ENCODE measurements at regions not wholly inside any gene's neighbourhood (a gene's known extent, or its start where the extent isn't known, plus 50 kb on each side); places are given as distances from the start of the nearest gene placed in this dataset.

DNA sequence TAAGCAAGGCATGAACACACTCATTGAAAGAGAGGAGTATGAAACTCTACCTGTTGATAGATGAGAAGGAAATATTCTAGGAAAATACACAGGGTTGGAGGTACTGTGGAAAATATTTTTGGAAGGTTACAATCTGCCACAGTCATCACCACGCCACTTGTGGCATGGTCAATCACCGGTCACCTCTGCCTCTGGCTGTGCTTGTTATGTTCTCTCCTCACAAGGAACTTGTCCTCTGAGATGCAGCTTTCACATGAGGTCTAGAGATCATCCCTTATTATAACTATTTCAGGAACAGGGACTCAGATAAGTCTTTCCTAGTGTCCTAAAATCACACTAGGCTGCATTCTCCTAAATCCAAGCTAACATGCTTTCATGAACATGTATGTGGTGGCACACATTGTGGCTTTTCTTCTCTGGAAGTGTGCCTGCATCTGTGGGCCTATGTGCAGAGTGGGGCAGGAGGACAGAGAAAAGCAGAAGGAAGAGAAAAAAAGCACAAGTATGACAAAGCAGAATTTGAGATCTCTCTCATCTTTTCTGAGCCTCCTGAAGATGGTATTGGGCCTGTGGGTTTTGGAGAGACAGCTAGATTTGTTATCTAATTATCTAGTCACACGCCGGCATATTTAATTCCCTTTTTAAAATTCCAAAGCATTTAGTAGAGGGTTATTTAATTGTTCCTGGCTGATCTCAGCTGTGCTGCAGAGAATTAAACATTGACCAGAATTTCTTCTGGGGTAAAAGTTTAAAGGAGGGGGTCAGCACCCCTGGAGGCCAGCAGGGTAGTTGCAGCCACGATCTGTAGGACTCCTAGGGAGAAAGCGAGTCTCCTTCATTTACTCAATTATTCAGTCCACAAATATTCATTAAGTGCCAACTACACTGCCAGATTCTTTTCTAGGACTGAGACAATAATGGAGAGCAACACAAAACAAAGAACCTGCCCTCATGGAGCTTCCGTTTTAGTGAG is 294.6 kb downstream of the RDH14 start:
- DNase-seq (ENCODE audit: low spot score): no peak

DNA sequence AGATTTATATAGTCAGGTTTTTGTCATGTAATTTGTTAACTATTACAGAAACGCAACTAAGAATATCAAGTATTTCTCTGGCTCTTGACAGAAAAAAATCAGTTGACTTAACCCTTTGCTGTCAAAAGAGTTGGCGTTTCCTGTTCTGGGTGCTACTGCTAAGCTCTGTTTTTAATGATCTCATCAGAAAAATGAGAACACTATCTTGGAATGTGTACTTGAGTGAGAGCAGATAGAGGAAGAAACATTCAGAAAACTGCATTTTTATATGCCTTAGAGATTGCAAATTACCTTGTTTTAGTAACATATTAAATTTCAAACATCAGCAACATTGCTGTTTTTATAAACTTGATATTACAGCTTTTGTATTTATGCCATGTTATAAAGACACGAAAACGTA is 297.9 kb downstream of the RDH14 start:
- DNase-seq (ENCODE audit: low spot score): no peak

DNA sequence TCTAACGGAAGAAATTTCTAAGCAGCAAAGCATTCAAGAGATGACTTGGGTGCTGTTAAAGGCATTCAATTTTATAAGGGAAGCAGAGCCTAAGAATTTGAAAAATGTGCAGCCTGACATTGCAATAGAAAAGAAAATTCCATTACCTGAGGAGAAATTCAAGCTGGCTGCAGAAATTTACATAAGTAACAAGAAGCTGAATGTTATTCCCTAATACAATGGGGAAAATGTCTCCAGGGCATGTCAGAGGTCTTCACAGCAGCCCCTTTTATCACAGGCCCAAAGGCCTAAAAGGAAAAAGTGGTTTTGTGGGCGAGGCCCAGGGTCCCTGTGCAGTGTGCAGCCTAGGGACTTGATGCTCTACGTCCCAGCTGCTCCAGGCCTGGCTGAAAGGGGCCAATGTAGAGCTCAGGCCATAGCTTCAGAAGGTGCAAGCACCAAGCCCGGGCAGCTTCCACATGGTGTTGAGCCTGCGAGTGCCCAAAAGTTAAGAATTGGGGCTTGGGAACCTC is 306.7 kb downstream of the RDH14 start:
- no peak for DNase-seq (ENCODE audit: low spot score)

DNA sequence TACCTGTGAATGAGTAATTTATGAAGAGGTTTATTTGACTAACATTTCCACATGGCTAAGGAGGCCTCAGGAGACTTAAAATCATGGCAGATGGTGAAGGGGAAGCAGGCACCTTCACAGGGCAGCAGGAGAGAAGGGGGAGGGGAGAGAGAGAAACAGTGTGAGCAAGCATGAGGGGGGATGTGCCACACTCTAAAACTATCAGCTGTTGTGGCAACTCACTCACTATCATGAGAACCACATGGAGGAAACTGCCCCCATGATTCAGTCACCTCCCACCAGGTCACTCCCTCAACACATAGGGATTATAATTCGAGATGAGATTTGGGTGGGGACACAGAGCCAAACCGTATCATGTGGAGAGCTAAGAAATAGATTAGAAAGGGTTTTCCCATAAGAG is 309.0 kb downstream of the RDH14 start:
- no peak for DNase-seq (ENCODE audit: low spot score)

DNA sequence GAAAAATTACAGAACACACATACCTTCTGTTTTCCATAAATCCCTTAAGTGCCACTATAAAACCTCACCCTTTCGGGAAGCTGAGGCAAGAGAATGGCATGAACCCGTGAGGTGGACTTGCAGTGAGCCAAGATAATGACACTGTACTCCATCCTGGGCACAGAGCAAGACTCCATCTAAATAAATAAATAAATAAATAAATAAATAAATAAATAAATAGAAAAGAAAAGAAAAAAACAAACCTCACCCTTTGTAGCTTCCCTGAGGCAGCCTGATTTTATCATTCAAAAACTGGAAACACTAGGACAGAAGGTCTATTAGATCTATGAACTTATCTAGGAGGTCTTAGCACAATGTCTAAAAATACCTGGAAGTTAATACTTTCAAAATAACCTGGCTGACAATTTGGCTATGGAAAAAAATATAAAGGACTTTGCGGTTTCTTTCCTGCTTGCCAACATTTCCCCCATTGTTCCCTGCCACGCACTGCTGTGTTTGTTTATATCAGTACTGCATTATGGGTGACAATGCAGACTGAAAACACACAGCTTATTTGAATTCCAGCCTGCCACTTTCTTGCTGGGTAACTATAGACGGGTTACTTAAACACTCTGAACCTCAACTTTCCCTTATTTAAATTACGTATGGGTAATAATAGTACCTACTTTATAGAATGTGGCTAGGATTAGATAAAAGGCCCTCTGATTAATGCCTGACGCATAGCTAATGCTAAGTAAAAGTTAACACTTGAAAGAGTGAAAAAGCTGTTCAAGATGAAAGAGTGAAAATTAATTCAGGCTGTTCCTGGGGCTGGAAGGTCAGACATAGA is 313.0 kb downstream of the RDH14 start:
- DNase-seq (ENCODE audit: low spot score): no peak

DNA sequence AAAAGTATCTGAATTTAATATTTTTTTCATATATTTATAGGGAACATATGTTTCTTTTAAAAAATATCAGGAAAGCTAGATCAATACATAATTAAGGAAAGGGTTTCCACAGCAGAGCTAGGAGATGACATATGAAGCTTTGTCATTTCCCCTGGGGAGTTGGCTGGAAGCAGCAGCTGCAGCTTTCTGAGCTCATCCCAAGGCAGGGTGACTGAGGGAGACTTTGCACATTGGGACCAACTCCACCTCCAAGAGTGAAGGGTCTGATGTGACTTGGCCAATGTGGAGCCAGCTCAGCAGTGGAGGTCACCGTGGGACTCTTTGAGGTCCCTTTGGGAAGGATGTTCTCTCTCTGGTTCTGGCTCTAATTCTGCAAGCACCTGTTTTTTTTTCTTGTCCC is 315.1 kb downstream of the RDH14 start:
- DNase-seq (ENCODE audit: low spot score): no peak

DNA sequence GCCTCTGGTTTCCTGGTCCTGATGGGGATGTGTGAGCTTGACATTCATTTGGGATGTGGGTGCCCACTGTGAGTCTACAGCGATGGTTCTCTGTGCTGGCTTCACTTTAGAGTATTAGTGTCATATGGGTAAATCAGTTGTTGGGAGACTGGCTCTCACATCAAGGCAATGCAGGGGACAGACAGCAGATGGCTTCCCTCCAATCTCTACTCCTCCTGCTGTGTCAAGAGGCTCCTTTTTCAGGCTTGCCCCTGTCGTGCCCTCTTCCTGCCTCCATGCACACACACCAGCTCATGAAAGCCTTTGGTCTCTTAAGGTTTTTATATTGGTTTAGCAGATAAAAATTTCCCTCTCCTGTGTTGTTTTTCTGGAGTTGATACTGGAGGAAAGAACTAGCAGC is 315.6 kb downstream of the RDH14 start:
- DNase-seq (ENCODE audit: low spot score): no peak

DNA sequence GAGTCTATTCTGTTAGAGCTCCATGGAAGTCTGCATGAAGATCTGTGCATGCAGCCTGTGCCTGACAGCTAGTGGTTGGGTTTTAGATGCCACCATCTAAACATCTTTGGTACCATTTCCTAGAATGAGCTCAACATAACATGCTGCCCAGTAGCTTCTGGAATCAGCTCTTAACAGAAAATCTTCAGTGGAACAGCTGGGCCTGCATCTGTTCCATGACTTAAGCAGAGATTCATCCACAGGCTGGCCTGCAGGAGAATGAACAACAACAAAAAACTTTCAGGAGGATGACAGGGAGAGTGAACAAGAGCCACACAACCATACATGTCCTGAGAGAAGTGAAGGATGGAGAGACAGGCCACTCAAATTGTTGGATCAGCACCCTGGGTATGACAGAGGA is 316.6 kb downstream of the RDH14 start:
- no peak for DNase-seq (ENCODE audit: low spot score)

DNA sequence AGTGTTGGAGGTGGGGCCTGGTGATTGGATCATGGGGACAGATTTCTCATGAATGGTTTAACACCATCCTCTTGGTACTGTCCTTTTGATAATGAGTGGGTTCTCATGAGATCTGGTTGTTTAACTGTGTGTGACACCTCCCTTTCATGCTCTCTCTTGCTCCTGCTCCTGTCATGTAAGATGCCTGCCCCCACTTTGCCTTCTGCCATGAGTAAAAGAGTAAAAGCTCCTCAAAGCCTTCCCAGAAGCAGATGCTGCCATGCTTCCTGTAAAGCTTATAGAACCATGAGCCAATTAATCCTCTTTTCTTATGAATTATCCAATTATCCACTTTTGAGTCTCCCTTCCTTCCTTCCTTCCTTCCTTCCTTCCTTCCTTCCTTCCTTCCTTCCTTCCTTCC is 317.7 kb downstream of the RDH14 start:
- DNase-seq (ENCODE audit: low spot score): no peak

DNA sequence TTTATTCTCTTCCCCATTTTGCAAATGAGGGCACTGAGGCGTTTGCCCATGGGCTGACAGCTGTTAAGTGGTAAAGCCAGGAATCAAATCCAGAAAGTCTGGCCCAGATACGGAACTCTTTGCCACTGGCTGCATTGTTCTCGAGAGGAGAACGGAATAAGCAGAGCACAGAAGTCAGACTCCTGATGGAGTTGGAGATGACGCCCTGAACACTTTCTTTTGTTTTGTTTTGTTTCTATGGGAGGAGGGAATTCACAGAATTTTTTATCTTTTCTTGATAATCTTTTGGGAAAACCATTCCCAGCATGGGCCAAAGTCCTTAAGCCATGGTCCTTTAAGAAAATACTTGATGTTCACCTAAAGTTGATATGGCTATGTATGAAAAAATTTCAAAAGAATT is 322.2 kb downstream of the RDH14 start:
- DNase-seq (ENCODE audit: low spot score): no peak

DNA sequence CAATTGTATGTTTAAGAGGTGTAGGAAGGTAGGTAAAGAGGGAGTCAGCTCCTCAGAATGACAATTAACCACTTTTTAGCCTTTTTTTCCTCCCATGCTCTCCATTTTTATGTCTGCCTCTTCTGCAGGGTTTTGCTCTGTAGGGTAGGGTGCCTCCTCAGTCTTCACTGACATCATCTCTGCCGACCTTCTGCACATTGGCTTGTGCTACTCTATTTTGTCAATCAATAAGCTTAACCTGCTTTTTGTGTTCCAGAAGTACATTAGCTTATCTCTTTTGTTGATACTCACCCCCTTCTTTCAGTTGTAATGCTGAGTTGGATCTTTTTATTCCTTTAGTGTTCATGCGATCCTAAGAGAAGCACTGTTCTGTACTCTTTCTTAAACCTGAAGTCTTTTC is 323.2 kb downstream of the RDH14 start:
- DNase-seq (ENCODE audit: low spot score): no peak

DNA sequence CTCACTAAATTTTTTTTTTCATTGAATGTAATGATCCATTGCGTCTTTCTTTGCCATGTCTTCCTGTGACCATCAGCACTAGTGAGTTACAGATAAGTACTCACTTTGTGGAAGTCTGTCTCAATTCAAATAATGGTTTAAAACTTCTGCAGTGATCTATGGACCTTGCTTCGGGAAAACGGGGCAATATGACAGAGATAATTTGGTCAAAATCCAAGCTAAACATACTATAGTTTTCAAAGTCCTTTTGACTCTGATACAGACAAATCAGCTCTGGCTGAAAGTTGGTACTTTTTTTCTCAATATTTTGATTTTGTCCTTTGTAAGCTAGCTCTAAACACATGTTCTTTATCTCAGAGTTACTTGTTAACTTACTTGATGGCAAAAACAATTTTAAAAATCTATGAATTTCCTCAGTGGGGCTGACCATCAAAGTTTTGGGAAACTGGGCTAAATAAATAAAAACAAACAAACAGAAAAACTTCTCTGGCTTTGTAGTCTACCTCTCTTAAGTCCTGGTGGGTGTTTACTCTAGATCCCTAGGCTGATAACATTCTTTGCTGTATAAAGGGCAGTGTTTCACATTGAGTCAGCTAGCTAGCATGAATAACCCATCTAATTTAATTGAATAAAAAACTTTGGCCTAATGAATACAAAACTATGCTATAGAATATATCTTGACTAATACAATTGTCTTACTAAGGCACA is 327.6 kb downstream of the RDH14 start:
- no peak for DNase-seq (ENCODE audit: low spot score)

DNA sequence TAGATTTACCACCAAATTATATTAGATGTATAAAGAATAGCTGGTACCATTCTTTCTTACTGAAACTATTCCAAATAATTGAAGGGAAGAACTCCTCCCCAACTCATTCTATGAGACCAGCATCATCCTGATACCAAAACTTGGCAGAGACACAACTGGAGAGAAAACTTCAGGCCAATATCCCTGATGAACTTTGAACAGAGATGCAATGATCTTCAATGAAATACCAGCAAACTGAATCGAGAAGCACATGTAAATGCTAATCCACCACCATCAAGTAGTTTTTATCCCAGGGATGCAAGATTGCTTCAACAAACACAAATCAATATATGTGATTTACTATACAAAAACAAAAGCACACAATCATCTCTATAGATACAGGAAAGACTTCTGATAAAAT is 329.8 kb downstream of the RDH14 start:
- DNase-seq (ENCODE audit: low spot score): no peak

DNA sequence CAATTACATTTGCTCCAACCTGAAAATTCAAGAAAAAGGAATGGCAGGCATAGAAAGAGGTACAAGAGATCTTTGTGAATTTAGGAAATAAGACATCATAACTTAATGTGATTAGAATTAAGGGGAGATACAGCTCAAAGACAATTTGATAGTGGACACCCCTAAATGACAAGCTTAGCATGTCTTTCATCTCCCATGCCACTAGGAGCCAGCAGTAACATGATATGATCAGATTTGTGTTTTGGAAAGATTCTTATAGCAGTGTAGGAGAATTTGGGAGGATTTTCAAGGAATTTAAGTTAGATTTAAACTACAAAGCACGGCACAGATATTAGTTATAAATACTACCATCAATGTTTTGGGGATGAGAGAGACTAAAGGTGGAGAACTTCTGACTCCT is 340.8 kb downstream of the RDH14 start:
- DNase-seq (ENCODE audit: low spot score): no peak

DNA sequence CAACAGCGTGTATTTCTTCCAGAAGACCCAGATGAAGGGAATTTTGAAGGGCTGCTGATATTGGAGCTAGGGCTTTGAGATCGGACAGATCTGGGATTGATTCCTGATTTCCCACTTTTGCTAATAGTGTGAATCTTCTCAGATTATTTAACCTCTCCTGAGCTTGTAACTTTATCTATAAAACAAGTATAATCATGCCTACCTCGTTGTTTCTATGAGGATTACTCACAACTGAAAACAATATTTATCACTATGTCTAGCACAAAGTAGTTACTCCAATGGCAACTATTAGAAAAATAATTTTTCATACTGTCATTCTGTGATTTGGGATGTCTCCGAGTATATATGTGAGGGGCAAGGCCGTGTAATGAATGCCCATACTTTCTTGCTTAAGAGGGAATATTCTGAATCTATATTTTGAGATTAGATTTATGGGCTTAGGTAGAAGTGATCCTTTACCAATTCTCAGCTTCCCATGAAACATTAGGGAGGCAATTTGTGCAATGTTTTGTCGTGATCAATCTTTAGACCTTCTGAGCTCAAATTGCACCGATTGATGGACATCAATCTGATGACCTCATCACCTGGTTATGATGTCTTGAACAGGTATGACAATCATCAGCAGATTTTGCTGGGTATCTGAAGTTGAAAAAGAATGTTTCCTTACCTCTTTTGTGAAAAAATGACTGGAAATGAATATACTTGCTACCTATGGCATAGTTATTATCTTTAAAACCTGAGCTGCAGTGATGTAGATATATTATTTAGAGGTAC is 339.9 kb downstream of the KCNS3 start:
- no peak for DNase-seq (ENCODE audit: low spot score)

DNA sequence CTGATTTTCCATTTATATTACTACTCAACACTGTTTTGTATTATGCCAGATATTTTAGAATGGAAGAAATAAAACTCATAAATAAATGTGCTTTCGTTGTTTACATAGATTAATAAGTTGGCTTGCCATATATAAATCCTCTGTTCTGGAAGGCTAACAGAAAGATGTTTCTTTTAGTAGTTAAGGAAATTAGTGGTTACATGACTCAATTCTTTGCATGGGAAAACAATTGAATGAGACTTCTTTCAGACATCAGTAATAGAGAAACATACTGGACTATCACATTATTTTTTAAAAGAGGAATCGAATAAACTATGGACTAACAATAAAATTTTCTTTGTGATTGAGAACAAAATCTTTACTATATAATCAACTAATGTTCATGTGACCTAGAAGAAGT is 336.5 kb downstream of the KCNS3 start:
- DNase-seq (ENCODE audit: low spot score): no peak

DNA sequence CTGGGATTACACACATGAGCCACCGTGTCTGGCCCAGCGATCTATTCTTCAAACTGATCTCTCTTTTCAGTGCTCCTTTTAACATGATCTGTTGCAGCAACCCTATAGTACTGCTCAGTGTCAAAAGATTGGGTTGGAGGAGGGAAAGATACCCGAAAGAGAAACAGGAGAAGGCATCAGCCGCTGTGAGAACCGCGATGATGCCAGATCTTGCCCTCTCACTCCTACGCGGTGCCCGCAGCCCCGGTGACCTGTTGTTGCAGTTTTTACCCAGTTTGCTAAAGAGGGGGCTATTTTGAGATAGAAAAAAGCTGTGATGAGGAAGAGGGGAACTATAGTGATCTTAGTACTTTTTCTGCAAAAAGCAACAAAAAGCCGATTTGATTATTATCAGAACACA is 335.5 kb downstream of the KCNS3 start:
- DNase-seq (ENCODE audit: low spot score): no peak

DNA sequence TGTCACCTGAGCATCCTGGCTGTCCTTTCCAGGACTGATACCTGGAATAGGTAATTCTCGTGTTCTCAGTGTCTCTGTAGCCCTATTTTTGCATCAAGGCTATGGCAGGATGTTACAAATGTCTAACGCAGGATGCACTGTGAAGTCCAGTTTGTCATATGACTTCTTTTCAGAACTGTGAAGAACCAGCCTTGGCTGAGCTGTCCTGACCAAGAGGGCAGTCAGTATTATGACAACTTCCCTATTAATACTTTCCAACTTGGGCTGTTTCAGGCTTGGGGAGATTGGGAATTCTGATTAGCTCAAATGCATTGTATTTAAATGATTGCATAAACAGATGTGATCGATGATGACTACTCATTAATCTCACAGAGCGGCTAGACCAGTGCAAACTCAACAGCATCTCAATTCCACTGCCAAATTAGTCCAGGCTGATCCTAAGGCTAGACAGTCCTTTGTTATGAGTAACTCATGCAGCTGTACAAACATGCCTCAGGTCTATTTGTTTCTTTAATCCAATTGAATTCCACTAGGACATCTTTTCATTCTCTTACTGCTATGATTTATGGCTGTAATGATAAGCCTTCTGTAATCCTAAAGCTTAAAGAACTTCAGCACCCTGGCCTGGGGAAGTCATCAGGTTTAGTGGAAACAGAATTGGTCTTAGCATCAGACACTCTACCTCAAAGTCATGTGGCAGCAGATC is 331.6 kb downstream of the KCNS3 start:
- DNase-seq (ENCODE audit: low spot score): peak; percentile 27

DNA sequence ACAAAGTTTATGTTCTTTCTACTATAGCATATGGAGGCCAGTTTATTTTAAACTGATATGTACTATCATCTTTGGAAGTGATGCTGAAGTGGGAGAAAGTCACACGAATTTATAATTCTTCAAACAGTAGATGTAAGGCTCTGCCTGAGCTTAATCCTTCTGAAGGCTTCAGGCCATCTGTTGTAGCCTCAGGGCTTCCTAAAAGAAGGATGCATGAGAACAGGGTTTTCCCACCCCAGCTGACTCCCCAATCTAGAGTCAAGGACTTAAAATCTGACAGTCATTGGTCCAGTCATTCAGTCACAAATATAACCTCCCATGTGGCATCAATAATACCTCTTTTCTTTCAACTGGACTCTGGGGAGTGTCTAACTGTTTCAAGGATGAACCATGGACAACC is 330.5 kb downstream of the KCNS3 start:
- no peak for DNase-seq (ENCODE audit: low spot score)

DNA sequence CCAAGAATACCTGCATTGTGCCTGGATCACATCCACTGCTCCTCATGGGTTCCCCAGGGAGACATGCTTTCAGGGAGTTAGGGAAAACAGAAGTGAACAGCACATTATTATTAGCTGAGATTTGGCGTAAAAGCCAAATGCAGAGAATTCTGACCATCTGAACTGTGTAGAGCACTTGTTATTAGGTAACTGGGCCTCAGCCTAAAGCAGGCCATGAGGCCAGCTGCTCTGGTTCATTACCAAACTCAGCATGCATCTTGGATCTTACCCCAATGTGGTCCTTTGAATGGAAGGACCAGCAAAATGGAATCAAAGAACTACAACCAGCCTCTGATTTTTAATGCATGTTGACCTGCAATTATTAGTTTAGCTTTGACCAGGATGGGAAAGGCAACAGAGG is 322.3 kb downstream of the KCNS3 start:
- DNase-seq (ENCODE audit: low spot score): no peak

DNA sequence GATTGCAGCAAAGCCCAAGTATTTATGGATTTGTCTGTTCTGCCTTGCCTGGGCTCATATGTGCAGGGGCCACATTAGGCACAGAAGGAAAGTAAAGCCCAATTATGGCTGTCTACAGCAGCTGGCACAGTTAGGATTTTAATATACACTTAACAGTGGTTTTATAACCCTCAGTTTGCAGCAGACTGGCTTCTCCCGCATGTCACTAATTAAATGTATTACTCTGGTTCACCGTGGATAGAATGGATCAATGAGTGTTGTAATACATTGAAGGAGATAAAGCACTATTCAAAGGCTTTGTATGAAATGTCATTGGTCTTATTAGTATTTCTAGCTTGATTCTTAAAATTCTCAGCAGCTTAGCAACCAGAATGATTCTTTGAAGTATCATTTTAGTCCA is 320.2 kb downstream of the KCNS3 start:
- DNase-seq (ENCODE audit: low spot score): no peak
